GM12873 (cell line): ENCODE measurements at regions not wholly inside any gene's neighbourhood (a gene's known extent, or its start where the extent isn't known, plus 50 kb on each side); places are given as distances from the start of the nearest gene placed in this dataset.

ENCODE experiments used
- CTCF ChIP-seq: IDR thresholded peaks from 2 replicates; pipeline ENCODE4 v1.5.1; 2012; ENCODE audit warnings: low read depth, mild to moderate bottlenecking, moderate library complexity, low read length, control low read depth; ENCODE audit not compliant: insufficient read depth; ENCODE audit errors: missing control alignments

GRCh38 chr16:55176901-55177300, 147.1 kb upstream of the IRX6 start:
- no peak for TF ChIP-seq CTCF

- no peak for TF ChIP-seq CTCF
These were observed 144.6 kb upstream of the IRX6 start for GRCh38 chr16:55179411-55179810.

- no peak for TF ChIP-seq CTCF
These were observed 144.0 kb upstream of the IRX6 start for GRCh38 chr16:55179852-55180585.

GRCh38 chr16:55184052-55184451, 140.0 kb upstream of the IRX6 start:
- no peak for TF ChIP-seq CTCF

- TF ChIP-seq CTCF: no peak
These were observed 139.4 kb upstream of the IRX6 start for GRCh38 chr16:55184619-55185018.

GRCh38 chr16:55189224-55189623, 134.8 kb upstream of the IRX6 start:
- TF ChIP-seq CTCF: no peak

- TF ChIP-seq CTCF: no peak
These were observed 134.0 kb upstream of the IRX6 start for GRCh38 chr16:55189682-55190636.
